Activated CD4-positive, alpha-beta T cell treated with anti-CD3 and anti-CD28 coated beads, Interleukin-2, amount 10 ng/mL, durations not matched to agents 24 days and 14 days (primary cell): ENCODE measurements at regions not wholly inside any gene's neighbourhood (a gene's known extent, or its start where the extent isn't known, plus 50 kb on each side); places are given as distances from the start of the nearest gene placed in this dataset.

Experiments
- DNase-seq: peaks from one replicate; pipeline ENCODE4 v3.0.0; 2022
- H3K27ac Mint-ChIP-seq: one replicate; pipeline ENCODE4 v1.8.0; 2022; ENCODE audit warnings: mild to moderate bottlenecking, mixed read lengths
- H3K27me3 Mint-ChIP-seq: one replicate; pipeline ENCODE4 v1.8.0; 2022; ENCODE audit warnings: mixed read lengths
- H3K36me3 Mint-ChIP-seq: one replicate; pipeline ENCODE4 v1.8.0; 2022; ENCODE audit warnings: low read depth, mild to moderate bottlenecking, mixed read lengths
- H3K4me1 Mint-ChIP-seq: one replicate; pipeline ENCODE4 v1.8.0; 2021; ENCODE audit warnings: mixed read lengths
- H3K4me3 Mint-ChIP-seq: one replicate; pipeline ENCODE4 v1.8.0; 2022; ENCODE audit warnings: mild to moderate bottlenecking, moderate library complexity, mixed read lengths
- H3K9me3 Mint-ChIP-seq: one replicate; pipeline ENCODE4 v1.8.0; 2021; ENCODE audit warnings: mixed read lengths
- intact Hi-C: fragments of 100-400 bp; cut with micrococcal nuclease; formaldehyde crosslinking; loops from one replicate; pipeline ENCODE4 v1.15.1; 2023

DNA sequence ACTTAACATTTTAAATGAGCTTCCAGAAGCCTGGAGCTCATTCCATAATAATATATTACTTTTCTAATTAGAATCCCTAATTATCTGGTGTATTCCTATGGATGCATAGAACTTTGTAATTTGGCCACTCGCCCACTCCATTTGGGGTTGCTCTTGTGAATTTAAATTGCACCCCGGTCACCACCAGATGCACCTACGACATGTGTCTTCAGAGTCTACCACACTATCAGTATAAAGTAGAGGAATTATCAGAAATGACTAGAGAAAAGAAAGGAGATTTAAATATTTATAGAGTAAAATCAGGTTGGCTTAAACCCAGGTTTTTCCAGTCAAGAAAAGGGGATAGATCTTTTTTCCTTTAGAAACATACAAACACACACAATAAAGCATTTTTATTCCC is 145.8 kb upstream of the DCN start:
- Mint-ChIP-seq H3K9me3 (no peaks in the 10 kb centered on the region), H3K4me1 (no peaks in the 10 kb centered on the region), H3K36me3 (no peaks in the 10 kb centered on the region), H3K4me3 (no peak overlapping the region), H3K27ac (no peak overlapping the region), H3K27me3 (peaks cover 8% of the 10 kb centered on the region)
- DNase-seq, result no peak
- intact Hi-C loops, result loop anchor here (5.0 to 10.0 kb wide), 2 partner anchors 151 to 354 kb away; no protein-coding TSS in a partner anchor

DNA sequence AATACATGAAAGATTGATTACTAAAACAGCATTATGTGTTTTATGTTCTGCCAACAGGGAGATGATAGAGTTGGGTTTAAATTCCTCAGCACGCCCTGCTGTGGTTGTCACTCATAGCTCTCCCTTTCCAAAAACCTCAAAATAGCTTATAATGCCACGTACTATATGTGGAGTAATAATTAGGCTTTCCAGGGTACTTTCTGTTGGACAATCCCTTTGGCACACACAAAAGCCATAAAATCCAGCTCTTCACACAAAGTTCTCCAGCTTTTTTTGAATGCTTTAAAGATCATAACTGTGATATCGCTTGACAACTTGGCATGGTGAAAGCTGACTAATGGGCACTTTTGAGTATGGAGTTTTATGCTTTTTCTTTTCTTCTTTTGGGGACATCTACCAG is 145.3 kb upstream of the DCN start:
- Mint-ChIP-seq H3K9me3 (no peaks in the 10 kb centered on the region), H3K4me1 (no peaks in the 10 kb centered on the region), H3K27ac (no peak overlapping the region), H3K4me3 (no peak overlapping the region), H3K36me3 (no peaks in the 10 kb centered on the region), H3K27me3 (peaks cover 7% of the 10 kb centered on the region)
- intact Hi-C loops, result loop anchor here (5.0 to 10.0 kb wide), 2 partner anchors 151 to 353 kb away; no protein-coding TSS in a partner anchor
- DNase-seq, result no peak

DNA sequence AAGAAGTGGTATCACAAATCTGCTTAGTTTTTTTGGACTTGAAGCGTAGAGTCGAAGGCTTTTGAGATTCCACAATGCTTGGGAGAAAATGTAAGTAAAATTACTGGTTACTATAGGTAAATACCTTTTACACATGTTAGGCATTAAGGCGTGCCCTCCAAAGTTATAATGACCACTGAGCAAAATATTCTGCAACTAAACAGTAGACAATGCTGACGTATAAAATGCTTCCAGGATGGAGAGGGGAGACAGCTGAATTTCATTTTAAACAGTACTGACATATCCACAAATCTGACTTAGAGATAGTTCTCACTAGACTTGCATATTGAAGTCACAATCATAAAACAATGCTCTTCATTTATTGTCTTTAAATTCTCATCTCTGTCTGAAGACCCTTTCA is 144.5 kb upstream of the DCN start:
- peaks cover 7% of the 10 kb centered on the region for H3K27me3 Mint-ChIP-seq
- intact Hi-C loops, result loop anchor here (5.0 to 10.0 kb wide), 2 partner anchors 150 to 352 kb away; no protein-coding TSS in a partner anchor
- DNase-seq, result no peak
- H3K27ac Mint-ChIP-seq, result no peak overlapping the region
- no peaks in the 10 kb centered on the region for H3K36me3 Mint-ChIP-seq
- no peaks in the 10 kb centered on the region for H3K4me1 Mint-ChIP-seq
- no peaks in the 10 kb centered on the region for H3K9me3 Mint-ChIP-seq
- no peak overlapping the region for H3K4me3 Mint-ChIP-seq

DNA sequence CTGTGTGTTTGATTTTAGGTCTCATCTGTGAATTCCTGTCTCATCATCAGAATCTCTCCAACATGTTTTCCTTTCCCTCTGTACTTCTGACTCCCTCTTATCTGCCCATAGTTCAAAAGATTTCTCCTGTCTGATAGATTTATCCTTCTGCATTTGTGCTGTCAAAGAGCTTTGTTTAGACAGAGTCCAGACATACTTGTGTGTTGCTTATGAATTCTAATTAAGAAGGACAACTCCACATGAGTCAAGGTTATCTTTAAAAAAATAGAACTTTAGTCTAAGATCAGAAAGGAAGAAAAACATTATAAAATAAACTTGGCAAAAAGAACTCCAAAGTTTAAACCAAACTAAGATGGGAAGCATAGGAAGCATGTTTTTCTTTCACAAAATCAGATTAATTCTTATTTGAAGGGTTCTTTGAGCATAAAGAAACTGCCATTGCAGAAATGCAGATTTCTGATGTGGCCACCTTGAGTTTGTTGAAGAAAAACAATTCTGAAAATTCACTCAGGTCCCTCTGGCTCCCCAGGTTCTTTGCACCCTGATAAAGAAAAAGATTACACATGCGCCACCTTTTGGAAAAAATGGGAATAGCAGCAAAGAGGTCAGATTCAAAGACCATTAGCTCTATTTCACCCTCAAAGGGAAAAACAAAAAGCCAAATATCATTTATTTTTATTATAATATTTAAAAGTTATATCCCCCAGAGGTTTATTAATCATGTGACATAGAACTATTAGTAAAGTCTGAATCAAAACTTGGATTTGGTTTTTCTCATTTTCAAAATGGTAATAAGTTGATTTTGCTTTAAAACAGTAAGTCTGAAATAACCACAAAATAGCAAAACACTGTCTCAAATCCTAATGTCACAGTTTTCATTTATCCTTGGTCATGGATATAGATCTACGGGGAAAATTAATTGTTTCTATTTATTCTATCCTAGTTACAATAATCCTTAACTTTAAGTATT is 143.7 kb upstream of the DCN start:
- intact Hi-C loops, result loop anchor here (5.0 to 10.0 kb wide), 2 partner anchors 149 to 352 kb away; no protein-coding TSS in a partner anchor
- peak; percentile 82 for DNase-seq
- Mint-ChIP-seq H3K36me3 (no peaks in the 10 kb centered on the region), H3K4me3 (no peak overlapping the region), H3K4me1 (no peaks in the 10 kb centered on the region), H3K9me3 (no peaks in the 10 kb centered on the region), H3K27ac (no peak overlapping the region), H3K27me3 (peaks cover 3% of the 10 kb centered on the region)

DNA sequence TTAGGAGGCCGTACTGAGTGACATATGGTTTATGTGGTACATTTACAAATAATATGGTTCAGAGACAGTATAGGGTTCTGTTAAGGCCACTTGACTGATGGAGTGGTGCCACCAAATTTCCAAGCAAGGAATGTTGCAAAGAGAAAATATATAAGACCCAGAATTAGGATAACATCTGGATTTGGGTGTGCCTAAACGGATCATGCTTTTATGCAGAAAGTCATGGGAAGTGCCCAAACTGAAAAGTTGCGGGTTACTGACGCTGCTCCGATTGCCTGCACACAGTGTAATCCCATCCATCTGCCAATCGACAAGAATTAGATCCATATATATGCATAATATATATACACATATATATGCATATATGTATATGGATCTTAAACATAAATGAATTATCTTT is 138.4 kb upstream of the DCN start:
- no peaks in the 10 kb centered on the region for H3K27me3 Mint-ChIP-seq
- no peaks in the 10 kb centered on the region for H3K36me3 Mint-ChIP-seq
- H3K9me3 Mint-ChIP-seq, result no peaks in the 10 kb centered on the region
- H3K4me1 Mint-ChIP-seq, result no peaks in the 10 kb centered on the region
- no peak for DNase-seq
- no peak overlapping the region for H3K27ac Mint-ChIP-seq
- intact Hi-C loops, result loop anchor here (10.0 kb wide), 1 partner anchor 346 kb away; no protein-coding TSS in a partner anchor
- H3K4me3 Mint-ChIP-seq, result no peak overlapping the region

DNA sequence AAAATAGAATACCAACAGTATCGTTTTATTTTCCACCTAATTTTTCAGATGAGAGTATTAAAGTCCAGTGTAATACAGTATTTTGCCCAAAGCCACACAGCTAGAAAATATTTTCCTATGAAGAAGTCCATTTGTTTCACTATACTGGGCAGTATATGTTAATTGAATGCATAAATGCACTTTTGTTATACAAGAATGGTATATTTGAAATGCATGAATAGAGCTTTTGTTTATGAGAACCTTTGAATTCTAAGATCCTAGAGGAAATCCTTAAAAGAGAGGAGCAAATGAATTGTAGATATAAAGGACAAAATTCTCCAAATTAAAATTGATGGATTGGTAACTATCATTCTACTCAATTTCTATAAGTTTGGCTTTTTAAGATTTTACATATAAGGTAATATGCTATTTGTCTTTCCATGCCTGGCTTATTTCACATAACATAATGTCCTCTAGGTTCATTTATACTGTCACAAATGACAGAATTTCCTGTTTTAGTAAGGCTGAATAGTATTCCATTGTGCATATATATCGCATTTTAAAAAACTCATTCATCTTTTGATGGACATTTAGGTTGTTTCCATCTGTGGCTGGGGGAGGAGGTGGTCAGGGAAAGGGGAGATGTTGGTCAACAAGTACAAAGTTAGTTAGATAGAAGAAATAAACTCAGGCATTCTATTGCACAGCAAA is 136.6 kb upstream of the DCN start:
- intact Hi-C loops, result no loop called here
- no peak for DNase-seq
- Mint-ChIP-seq H3K9me3 (no peaks in the 10 kb centered on the region), H3K4me3 (no peak overlapping the region), H3K4me1 (no peaks in the 10 kb centered on the region), H3K27ac (no peak overlapping the region), H3K36me3 (no peaks in the 10 kb centered on the region), H3K27me3 (no peaks in the 10 kb centered on the region)

DNA sequence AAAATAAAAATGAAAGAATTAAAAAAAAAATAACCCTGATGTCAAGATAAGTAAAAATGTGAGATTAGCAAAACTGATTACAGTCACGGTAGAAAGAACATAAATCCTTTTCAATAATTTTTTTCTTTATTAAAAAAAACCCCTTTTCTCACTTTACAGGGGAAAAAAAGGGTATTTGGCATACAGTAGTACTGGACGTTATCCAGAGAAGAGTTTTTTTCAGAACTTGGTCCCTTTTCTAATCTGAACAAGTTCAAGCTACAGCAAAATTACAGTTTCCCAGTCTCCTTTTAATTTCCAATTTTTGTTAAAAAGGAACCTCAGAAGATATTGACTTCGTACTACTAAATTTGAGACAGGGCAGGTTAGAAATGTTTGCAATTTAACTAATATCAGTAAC is 134.7 kb upstream of the DCN start:
- Mint-ChIP-seq H3K27ac (no peak overlapping the region), H3K4me3 (no peak overlapping the region), H3K36me3 (no peaks in the 10 kb centered on the region), H3K27me3 (no peaks in the 10 kb centered on the region), H3K9me3 (no peaks in the 10 kb centered on the region), H3K4me1 (no peaks in the 10 kb centered on the region)
- intact Hi-C loops, result no loop called here
- no peak for DNase-seq

DNA sequence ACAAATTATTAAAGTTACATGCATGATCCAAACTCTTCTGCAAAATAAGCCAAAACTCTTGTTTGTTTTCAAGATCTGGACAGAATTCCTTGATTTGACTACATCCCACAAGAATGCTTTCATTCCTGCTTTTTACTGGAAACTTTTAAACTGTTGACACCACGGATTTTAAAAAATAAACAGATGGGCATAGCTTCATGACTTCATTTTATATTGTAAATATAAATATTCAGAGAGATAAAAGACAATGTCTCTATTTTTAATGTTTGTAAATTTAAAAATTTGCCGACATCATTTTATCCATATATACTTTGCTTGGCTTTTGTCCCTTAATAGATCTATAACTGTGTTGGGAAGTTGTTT is 134.3 kb upstream of the DCN start:
- Mint-ChIP-seq H3K27ac (no peak overlapping the region), H3K4me3 (no peak overlapping the region), H3K9me3 (no peaks in the 10 kb centered on the region), H3K27me3 (no peaks in the 10 kb centered on the region), H3K4me1 (no peaks in the 10 kb centered on the region), H3K36me3 (no peaks in the 10 kb centered on the region)
- no peak for DNase-seq
- intact Hi-C loops, result no loop called here

DNA sequence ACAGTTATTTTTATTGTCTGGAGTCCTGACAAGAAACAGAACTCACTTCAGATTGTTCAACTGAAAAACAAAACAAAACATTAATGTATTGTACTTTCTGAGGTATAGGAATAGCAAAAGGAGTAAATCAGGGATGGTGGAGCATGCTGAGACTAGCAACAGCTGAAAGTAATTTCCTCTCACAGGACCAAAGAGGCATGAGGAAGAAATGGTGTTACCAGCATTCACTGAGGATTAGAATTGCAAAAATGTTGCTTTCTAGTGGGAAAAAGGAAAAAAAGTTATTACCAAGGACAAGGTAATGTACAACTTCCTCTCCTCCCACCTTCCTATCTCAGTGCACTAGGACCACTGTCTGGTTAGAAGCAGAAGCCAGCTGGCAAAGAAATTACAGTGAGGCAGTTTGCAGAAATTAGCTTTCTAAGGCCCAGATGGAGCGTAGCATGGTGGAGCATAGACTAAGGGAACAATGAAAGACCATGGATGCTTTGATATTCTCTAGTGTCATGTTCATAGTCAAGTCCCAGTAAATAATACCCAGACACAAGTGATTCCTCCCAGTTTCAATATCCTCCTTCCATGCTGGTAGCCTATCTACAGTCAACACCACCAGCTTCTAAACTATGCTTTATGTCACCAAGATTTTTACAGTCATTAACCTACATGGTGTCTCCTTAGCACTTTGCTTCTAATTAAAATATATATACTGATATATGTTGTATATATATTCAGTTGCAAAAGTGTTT is 133.7 kb upstream of the DCN start:
- H3K27me3 Mint-ChIP-seq, result no peaks in the 10 kb centered on the region

DNA sequence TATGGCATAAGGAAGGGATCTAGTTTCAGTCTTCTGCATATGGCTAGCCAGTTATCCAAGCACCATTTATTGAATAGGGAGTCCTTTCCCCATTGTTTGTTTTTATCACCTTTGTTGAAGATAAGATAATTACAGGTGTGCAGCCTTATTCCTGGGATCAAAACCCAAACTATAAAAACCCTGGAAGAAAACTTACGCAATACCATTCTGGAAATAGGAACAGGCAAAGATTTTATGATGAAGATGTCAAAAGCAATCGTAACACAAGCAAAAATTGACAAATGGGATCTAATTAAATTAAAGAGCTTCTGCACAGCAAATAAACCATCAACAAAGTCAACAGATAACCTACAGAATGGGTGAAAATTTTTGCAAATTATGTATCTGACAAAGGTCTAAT is 128.5 kb upstream of the DCN start:
- intact Hi-C loops, result no loop called here
- Mint-ChIP-seq H3K27me3 (no peaks in the 10 kb centered on the region), H3K9me3 (no peaks in the 10 kb centered on the region), H3K36me3 (no peaks in the 10 kb centered on the region), H3K27ac (no peak overlapping the region), H3K4me1 (no peaks in the 10 kb centered on the region), H3K4me3 (no peak overlapping the region)
- DNase-seq, result no peak

More for the DNA sequence above, 133.7 kb upstream of the DCN start:
- no peaks in the 10 kb centered on the region for H3K9me3 Mint-ChIP-seq
- H3K27ac Mint-ChIP-seq, result no peak overlapping the region
- intact Hi-C loops, result no loop called here
- H3K4me3 Mint-ChIP-seq, result no peak overlapping the region
- H3K4me1 Mint-ChIP-seq, result no peaks in the 10 kb centered on the region
- no peak for DNase-seq
- H3K36me3 Mint-ChIP-seq, result no peaks in the 10 kb centered on the region

DNA sequence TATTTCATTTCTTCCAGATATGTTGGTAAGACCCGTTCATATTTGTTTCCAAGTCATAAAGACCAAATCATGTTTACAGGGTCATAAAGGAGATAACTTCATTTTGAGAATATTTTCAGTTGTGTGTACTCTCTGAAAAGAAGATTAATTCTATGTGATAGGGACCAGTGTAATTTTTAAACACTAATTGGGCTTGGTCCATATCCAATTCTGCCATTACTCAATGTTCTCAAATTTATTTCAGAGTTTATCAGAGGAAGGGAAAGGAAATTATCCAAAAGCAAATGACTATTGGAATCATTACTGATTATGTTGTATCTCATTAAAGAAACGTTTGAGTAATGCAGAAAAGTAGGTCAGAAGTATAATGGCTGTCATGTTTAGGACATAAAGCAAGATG is 126.8 kb upstream of the DCN start:
- Mint-ChIP-seq H3K27ac (no peak overlapping the region), H3K36me3 (no peaks in the 10 kb centered on the region)
- intact Hi-C loops, result no loop called here

DNA sequence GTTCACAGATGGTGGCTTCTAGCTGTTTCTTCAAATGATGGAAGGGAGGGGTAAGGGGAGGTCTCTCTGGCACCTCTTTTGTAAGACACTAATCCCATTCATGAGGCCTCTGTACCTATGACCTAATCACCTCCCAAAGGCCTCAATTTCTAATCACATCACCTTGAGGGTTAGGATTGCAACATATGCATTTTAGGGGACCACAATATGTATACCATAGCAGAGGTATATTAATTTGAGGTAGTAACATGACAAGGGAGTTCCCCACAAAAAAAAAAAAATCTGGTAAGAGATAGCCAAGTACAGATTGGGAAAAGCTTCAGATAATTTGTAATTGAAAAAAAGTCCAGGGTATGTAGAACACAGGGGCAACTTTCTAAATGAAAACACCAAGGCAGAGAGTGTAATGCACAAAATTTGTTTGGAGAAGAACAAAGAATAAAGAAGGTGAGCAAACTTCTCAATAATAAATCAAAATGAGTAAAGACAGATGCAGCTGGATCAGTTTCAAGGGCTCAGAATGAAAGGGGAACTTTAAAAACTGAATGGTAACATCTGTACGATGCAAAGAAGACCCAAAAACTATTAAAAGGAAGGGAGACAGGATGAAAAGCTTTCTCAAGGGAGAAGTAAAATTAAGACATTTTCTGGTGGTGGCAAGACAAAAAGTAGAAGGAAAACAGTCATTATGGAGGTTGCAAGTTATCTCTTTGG is 125.5 kb upstream of the DCN start:
- no peak for DNase-seq
- Mint-ChIP-seq H3K9me3 (no peaks in the 10 kb centered on the region), H3K36me3 (no peaks in the 10 kb centered on the region), H3K4me3 (no peak overlapping the region), H3K4me1 (no peaks in the 10 kb centered on the region), H3K27ac (no peak overlapping the region), H3K27me3 (no peaks in the 10 kb centered on the region)
- intact Hi-C loops, result no loop called here

More for the DNA sequence above, 126.8 kb upstream of the DCN start:
- no peaks in the 10 kb centered on the region for H3K27me3 Mint-ChIP-seq
- no peak overlapping the region for H3K4me3 Mint-ChIP-seq
- H3K4me1 Mint-ChIP-seq, result no peaks in the 10 kb centered on the region
- DNase-seq, result no peak
- no peaks in the 10 kb centered on the region for H3K9me3 Mint-ChIP-seq

DNA sequence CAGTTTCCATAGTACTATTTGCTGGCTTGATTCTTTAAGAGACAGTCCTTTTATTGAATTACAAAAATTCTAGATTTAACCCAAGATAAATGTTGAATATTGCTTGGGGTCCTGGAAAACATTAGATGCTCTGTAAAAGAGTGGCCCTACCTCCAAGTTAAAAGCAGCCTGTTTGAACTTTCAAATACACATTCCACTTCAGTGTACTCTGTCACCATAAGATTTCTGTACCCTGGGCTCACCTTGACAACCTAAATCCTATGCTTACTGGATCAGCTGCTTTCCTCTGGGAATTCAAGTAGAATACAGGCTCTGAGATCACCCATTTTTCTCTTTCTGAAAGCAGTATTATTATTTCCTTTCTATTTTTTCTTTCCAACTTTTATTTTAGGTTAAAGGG is 107.7 kb upstream of the DCN start:
- no peaks in the 10 kb centered on the region for H3K36me3 Mint-ChIP-seq
- no peaks in the 10 kb centered on the region for H3K9me3 Mint-ChIP-seq
- intact Hi-C loops, result no loop called here
- H3K4me3 Mint-ChIP-seq, result no peak overlapping the region
- no peak for DNase-seq
- peaks cover 3% of the 10 kb centered on the region for H3K27me3 Mint-ChIP-seq
- H3K4me1 Mint-ChIP-seq, result no peaks in the 10 kb centered on the region
- no peak overlapping the region for H3K27ac Mint-ChIP-seq
